GM21381 (cell line): ENCODE measurements at regions not wholly inside any gene's neighbourhood (a gene's known extent, or its start where the extent isn't known, plus 50 kb on each side); places are given as distances from the start of the nearest gene placed in this dataset.

Experiments
- ATAC-seq: cut with Tn5 transposase; IDR thresholded peaks from one replicate; pipeline ENCODE4 v1.9.1; 2021; ENCODE audit warnings: mild to moderate bottlenecking, moderate library complexity; ENCODE audit not compliant: unreplicated experiment

DNA sequence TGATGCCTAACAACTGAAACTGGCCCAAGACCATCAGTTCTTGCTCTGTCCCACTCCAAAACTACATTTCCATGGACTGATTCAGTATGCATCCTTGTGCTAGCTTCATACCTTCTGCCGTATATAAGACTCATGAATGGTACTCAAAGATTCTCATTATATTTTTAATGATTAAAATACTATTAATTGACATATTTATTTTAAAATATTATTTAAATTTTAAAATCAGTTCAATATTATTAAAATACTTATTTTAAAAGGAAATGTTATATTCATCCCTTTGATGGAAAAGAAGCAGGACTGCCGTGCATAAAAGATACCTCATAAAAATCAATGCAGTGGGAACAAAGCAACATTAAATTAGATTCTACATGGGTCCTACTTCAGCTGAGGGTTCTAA, 153.4 kb downstream of the AXIN2 start:
- no peak for ATAC-seq

- no peak for ATAC-seq
Measured at GRCh38 chr17:65407017-65407416, 154.4 kb downstream of the AXIN2 start.

DNA sequence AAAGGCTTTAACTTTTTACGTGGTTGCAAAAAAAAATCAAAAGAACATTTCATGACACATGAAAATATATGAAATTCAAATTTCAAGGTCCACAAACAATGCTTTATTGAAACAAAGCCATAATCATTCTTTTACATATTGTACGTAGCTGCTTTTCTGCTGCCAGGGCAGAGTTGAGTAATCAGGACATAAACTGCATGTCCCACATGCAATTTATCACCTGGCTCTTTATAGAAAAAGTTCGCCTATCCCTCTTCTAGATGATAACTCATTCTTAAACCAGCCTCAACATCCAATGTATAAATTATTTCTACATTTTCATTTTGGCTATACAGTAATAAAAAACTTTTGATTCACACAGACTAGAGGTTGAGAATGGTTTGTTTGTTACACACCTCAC, 154.9 kb downstream of the AXIN2 start:
- ATAC-seq = no peak

DNA sequence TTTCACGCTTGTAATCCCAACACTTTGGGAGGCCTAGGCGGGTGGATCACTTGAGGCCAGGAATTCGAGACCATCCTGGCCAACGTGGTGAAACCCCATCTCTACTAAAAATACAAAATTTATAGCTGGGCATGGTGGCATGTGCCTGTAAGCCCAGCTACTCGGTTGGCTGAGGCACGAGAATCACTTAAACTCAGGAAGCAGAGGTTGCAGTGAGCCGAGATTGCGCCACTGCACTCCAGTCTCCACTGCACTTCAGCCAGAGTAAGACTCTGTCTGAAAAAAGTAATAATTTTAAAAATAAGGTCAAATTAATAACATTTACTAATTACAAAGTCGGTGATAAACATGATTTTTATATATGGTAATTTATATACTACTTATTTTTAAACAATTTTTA, 155.9 kb downstream of the AXIN2 start:
- no peak for ATAC-seq

DNA sequence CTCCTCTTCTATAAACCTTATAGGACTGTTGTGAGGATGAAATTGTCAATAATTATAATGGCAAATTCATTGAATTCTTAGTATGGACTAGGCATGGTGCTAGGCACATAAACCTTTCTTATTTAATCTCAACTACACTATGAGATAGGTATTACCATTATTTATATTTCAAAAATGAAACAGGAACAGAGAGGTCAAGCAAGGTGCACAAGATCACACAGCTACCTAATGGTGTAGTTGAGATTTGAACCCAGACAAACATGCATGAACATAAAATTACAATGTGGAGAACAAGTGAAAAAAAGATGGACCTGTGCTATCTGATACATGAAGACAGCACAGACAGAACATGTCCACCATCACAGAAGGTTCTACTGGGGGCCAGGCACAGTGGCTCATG, 156.7 kb downstream of the AXIN2 start:
- no peak for ATAC-seq

DNA sequence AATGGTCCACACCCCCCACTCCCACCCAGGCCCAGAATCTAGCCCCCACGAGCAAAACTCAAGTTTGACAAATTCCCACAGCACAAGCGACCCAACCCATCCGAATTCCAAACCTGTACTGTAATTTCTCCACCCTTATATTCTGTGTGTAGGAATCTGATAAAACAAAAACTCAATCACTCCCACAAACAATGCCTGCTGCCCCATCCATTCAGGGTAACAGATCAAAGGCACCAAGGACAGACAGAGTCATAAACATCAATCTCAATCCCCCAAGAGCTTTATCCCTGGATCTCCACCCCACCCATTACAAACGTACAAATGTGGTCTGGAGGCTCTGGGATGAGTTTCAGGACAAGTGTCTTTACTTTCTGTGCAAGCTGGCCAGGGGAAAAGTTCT, 157.8 kb downstream of the AXIN2 start:
- ATAC-seq = no peak

DNA sequence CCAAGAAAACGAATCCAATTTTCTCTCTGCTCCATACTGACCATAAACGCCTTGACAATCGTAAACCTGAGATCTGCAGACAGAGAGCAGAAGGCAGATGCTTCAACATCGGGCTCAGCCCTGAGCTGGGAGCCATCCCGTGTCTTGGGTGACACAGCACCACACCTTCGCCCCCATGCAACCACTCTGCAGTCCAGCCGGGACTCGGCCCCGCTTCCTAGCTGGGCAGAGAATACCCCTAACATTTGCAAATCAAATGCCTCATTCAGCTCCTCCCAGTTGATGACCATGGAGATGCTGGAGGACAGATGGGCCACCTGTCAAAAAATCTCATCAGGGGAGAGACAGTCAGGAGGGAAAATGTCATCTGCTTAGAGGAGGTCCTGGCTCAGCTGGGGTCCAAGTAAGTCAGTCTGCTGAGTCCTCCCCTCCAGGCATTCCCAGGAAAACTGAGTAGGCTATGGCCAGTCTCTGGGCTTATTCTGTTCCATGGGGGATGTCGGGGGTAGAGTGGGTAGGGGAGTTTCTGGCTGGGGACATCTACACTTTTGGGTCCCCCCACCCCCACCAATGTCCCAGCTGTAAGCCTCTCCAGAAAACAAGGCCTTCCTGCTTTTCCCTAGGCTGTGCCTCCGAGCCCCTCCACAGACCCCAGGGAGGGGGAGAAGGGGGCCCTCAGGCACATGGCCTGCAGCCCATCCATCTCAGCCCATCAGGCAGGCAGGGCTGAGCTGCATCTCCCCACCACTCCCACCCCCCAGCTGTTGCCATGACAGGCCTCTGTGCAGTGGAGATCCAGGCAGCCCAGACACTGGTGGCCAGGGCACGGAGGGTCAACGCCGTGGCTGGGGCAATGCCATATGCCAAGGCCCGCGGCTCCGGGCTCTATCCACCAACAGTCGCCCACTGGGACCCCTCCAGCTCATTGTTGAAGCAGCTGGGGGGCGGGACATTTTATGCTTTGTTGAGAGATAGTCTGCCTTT, 158.6 kb downstream of the AXIN2 start:
- no peak for ATAC-seq

- ATAC-seq = no peak
Measured at GRCh38 chr17:65401561-65401960, 159.9 kb downstream of the AXIN2 start.

DNA sequence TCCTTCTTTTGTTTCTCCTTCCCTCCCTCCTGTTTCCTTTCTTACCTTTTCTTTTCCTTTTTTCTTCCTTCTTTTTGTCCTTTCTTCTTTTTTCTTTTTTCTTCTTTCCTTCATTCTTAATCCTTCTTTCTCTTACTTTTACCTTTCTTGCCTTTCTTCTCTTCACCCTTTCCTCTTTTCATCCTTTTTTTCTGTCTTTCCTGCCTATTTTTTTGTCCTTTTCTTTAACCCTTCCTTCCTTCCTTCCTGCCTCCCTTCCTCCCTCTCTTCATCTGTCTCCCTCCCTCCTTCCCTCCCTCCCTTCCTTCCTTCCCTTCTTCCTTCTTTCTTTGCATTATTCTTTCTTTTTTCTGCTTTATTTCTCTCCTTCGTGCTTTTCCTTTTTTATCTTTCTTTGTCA, 160.7 kb downstream of the AXIN2 start:
- no peak for ATAC-seq

DNA sequence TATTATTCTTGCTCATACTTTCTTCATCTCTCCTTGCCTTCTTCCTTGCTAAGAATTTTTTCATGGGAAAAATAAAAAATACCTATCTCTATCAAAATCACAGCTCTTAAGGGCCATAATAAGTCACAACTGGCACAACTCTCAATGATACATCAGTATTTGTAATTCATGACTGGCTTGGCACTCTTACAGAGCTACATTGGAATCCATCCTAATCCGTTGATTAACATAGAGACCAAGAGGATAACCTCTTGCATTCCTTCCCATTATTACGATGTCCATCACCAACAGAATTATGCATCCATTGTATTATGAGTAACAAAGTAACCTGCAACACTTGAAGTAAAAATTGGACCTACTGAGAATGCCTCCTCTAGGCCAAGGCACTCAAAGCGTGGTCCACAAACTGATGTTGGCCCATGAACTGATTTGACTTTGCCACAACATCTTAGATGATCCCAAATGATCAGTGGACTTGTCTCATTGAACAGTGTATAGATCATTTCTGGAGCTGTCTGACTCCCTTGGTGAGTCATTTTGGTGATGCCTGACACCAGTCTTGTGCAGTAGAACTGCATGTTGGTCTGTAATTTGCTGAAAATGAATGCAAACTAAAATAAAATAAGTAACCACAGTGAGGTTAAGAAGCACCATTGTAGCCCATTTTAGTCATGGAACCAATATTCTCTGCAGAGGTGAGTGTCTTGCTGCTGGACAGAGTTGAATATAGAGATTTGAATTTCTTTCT, 163.2 kb downstream of the AXIN2 start:
- no peak for ATAC-seq

DNA sequence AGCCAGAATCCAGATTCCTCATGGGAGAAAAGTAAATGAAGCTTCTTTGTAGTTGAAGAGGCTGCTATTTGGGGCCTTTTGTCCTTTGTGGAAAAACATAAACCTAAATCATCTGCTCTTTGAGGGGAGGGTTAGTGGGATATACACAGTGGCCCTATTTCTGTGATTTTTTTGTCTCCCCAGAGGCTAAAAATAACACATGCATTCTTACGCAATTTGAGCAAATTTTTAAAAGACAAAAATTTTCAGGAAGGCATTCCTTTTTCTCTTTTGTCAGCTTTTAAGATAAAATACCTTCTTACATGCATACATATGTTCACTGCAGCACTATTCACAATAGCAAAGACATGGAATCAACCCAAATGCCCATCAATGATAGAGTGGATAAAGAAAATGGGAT, 165.5 kb downstream of the AXIN2 start:
- no peak for ATAC-seq

DNA sequence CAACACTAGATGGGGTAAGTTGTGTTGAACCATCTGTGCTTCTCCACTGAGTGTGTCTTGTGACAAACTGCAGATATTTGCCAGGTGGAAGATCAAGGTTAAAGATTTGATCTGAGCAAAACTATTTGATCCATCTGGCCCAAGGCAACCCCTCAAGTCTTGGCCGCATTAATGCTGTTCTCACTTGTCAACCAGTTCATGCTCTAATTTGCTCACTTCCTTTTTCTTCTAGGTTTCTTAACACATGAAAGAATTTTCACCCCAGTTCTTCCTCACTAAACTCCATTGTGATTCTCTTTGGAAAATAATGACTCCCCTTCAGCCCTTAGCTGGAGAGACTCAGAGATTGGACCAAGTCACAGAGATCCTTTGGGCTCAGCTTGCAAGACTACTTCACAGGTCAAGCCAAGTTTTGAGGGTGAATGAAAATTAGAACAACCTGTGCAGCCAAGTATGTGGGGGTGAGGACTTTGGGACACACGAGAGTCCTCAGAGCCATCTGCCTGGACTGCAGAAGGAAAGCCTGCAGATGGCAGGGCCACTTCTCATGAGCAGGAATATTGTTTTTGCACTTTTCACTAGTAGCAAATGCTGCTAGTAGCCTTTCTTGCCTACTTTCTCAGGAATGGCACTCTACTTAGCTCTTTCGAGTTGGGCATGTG, 166.5 kb downstream of the AXIN2 start:
- no peak for ATAC-seq

DNA sequence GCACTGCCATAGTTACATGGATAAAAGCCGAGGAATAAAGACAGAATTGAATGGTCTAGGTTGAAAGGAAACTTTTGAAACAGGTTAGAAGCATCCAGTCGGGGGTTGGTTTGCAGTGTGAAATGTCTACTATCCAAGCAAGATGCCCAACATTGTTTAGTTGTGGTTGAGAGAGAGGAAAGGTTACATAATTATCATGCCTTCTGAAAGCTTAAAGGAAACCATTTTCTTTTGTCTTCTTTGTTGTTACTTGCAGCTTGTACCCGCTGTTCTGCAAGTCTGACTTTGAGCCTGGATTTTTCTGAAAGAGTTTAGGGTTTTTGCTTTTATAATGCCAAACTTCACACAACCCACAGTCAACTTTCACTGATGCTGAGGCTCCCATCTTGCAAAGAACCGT, 167.9 kb downstream of the AXIN2 start:
- no peak for ATAC-seq

GRCh38 chr17:65389949-65390348, 171.5 kb downstream of the AXIN2 start:
- no peak for ATAC-seq

- no peak for ATAC-seq
Measured at GRCh38 chr17:65389426-65389825, 172.0 kb downstream of the AXIN2 start.

GRCh38 chr17:65388911-65389310, 172.5 kb downstream of the AXIN2 start:
- ATAC-seq = no peak

DNA sequence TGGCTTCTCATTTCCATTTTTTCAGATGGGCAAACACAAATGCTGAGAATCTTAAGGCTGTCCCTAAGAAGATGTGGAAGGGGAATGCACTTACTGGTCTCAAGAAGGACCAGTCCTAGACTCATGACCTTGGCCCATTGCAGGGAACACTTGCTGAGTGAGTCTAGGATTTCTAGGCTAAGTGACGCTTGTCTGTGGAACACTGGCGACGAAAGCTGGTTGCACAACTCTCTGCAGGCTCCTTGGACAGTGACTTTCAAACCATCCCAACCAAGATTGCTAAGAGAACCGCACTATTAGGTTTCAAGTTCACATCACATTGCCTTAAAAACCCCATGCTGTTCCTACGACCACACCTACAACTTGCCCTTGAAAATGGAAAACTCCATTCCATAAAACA, 174.1 kb downstream of the AXIN2 start:
- ATAC-seq = no peak

- ATAC-seq = no peak
Measured at GRCh38 chr17:65385726-65386125, 175.7 kb downstream of the AXIN2 start.

GRCh38 chr17:65385071-65385470, 176.4 kb downstream of the AXIN2 start:
- ATAC-seq = no peak

GRCh38 chr17:65381152-65381551, 180.3 kb downstream of the AXIN2 start:
- no peak for ATAC-seq

GRCh38 chr17:65374966-65375365, 186.5 kb downstream of the AXIN2 start:
- no peak for ATAC-seq

GRCh38 chr17:65371702-65372101, 189.7 kb downstream of the AXIN2 start:
- no peak for ATAC-seq
